ENCODE measurements at regions not wholly inside any gene's neighbourhood (a gene's known extent, or its start where the extent isn't known, plus 50 kb on each side); places are given as distances from the start of the nearest gene placed in this dataset.
A peak's percentile ranks its signal among the peaks of the same experiment; 100 is the strongest.

DNA sequence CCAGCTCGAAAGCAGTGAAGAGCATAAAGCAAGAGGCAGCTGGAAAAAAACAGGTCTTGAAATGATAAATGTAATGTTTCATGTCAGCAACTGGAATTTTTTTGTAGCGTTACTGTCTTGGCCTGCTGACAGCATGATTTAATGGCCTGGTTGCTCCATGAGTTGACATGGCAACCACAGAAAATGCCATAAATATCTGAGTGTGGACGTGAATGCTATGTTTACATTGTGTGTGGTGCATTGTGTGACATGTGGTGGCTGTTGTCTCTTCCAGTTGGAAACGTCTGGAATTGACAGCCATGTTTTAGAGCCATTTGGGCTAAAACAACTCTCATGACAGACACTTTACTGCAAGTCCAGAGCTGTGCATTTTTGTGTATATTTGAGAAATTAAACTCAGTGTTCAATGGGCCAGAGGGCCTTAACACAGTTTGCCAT lies 170.0 kb downstream of the FOXA2 start (continued):
- TF ChIP-seq, protein P1, sequence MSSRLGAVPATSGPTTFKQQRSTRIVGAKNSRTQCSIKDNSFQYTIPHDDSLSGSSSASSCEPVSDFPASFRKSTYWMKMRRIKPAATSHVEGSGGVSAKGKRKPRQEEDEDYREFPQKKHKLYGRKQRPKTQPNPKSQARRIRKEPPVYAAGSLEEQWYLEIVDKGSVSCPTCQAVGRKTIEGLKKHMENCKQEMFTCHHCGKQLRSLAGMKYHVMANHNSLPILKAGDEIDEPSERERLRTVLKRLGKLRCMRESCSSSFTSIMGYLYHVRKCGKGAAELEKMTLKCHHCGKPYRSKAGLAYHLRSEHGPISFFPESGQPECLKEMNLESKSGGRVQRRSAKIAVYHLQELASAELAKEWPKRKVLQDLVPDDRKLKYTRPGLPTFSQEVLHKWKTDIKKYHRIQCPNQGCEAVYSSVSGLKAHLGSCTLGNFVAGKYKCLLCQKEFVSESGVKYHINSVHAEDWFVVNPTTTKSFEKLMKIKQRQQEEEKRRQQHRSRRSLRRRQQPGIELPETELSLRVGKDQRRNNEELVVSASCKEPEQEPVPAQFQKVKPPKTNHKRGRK (tag; IDR thresholded peaks at IDR 0.05): no peak
- TF ChIP-seq GABPB1 (CRISPR knock-in tag; IDR thresholded peaks at IDR 0.05) (no peak), ADNP (tag; IDR thresholded peaks at IDR 0.05) (no peak), ZNF239 (CRISPR knock-in tag; IDR thresholded peaks at IDR 0.05) (peak; percentile 75), EWSR1 (IDR thresholded peaks at IDR 0.05; ENCODE audit: borderline replicate concordance, low read depth, partially characterized antibody) (no peak), SIN3A (IDR thresholded peaks at IDR 0.05; ENCODE audit: borderline replicate concordance in 2 of 2, control insufficient read depth in 1 of 2, low read depth in 2 of 2, low read length in 2 of 2) (no peak), MTA3 (IDR thresholded peaks at IDR 0.05; ENCODE audit: borderline replicate concordance) (peak; percentile 38; the same call in 1 of the 2 replicates), COPS2 (conservative IDR thresholded peaks at IDR 0.05) (no peak), SUPT5H (IDR thresholded peaks at IDR 0.05) (no peak), CBX8 (IDR thresholded peaks at IDR 0.05; ENCODE audit: borderline replicate concordance, extremely low read depth, low read depth, low read length, poor library complexity, severe bottlenecking) (no peak), ZFP1 (CRISPR knock-in tag; IDR thresholded peaks at IDR 0.05) (no peak)
- TF ChIP-seq, protein P2, sequence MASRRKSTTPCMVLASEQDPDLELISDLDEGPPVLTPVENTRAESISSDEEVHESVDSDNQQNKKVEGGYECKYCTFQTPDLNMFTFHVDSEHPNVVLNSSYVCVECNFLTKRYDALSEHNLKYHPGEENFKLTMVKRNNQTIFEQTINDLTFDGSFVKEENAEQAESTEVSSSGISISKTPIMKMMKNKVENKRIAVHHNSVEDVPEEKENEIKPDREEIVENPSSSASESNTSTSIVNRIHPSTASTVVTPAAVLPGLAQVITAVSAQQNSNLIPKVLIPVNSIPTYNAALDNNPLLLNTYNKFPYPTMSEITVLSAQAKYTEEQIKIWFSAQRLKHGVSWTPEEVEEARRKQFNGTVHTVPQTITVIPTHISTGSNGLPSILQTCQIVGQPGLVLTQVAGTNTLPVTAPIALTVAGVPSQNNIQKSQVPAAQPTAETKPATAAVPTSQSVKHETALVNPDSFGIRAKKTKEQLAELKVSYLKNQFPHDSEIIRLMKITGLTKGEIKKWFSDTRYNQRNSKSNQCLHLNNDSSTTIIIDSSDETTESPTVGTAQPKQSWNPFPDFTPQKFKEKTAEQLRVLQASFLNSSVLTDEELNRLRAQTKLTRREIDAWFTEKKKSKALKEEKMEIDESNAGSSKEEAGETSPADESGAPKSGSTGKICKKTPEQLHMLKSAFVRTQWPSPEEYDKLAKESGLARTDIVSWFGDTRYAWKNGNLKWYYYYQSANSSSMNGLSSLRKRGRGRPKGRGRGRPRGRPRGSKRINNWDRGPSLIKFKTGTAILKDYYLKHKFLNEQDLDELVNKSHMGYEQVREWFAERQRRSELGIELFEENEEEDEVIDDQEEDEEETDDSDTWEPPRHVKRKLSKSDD (conservative IDR thresholded peaks at IDR 0.05; ENCODE audit: low read length): no peak
- TF ChIP-seq, protein P3, sequence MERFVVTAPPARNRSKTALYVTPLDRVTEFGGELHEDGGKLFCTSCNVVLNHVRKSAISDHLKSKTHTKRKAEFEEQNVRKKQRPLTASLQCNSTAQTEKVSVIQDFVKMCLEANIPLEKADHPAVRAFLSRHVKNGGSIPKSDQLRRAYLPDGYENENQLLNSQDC (CRISPR knock-in tag; IDR thresholded peaks at IDR 0.05): no peak
- TF ChIP-seq, protein P4, sequence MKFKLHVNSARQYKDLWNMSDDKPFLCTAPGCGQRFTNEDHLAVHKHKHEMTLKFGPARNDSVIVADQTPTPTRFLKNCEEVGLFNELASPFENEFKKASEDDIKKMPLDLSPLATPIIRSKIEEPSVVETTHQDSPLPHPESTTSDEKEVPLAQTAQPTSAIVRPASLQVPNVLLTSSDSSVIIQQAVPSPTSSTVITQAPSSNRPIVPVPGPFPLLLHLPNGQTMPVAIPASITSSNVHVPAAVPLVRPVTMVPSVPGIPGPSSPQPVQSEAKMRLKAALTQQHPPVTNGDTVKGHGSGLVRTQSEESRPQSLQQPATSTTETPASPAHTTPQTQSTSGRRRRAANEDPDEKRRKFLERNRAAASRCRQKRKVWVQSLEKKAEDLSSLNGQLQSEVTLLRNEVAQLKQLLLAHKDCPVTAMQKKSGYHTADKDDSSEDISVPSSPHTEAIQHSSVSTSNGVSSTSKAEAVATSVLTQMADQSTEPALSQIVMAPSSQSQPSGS (CRISPR knock-in tag; IDR thresholded peaks at IDR 0.05): no peak
- TF ChIP-seq, protein P5, sequence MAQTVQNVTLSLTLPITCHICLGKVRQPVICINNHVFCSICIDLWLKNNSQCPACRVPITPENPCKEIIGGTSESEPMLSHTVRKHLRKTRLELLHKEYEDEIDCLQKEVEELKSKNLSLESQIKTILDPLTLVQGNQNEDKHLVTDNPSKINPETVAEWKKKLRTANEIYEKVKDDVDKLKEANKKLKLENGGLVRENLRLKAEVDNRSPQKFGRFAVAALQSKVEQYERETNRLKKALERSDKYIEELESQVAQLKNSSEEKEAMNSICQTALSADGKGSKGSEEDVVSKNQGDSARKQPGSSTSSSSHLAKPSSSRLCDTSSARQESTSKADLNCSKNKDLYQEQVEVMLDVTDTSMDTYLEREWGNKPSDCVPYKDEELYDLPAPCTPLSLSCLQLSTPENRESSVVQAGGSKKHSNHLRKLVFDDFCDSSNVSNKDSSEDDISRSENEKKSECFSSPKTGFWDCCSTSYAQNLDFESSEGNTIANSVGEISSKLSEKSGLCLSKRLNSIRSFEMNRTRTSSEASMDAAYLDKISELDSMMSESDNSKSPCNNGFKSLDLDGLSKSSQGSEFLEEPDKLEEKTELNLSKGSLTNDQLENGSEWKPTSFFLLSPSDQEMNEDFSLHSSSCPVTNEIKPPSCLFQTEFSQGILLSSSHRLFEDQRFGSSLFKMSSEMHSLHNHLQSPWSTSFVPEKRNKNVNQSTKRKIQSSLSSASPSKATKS (CRISPR knock-in tag; IDR thresholded peaks at IDR 0.05): no peak
- TF ChIP-seq, protein P6, sequence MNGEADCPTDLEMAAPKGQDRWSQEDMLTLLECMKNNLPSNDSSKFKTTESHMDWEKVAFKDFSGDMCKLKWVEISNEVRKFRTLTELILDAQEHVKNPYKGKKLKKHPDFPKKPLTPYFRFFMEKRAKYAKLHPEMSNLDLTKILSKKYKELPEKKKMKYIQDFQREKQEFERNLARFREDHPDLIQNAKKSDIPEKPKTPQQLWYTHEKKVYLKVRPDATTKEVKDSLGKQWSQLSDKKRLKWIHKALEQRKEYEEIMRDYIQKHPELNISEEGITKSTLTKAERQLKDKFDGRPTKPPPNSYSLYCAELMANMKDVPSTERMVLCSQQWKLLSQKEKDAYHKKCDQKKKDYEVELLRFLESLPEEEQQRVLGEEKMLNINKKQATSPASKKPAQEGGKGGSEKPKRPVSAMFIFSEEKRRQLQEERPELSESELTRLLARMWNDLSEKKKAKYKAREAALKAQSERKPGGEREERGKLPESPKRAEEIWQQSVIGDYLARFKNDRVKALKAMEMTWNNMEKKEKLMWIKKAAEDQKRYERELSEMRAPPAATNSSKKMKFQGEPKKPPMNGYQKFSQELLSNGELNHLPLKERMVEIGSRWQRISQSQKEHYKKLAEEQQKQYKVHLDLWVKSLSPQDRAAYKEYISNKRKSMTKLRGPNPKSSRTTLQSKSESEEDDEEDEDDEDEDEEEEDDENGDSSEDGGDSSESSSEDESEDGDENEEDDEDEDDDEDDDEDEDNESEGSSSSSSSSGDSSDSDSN (IDR thresholded peaks at IDR 0.05; ENCODE audit: borderline replicate concordance in 1 of 2, low read depth in 2 of 2, low read length in 2 of 2): no peak

Measured in K562 (cell line).